Left lung (tissue), 4 donors: ENCODE measurements at regions not wholly inside any gene's neighbourhood (a gene's known extent, or its start where the extent isn't known, plus 50 kb on each side); places are given as distances from the start of the nearest gene placed in this dataset.

Experiments used
- ATAC-seq: fragments of 200-7000 bp; cut with Tn5 transposase; one replicate; pipeline ENCODE4 v1.9.1; 2020; ENCODE audit warnings: moderate library complexity
- DNase-seq, 4 donors: peaks; one replicate each; pipeline ENCODE4 v3.0.0-alpha.2; 2013 to 2020
- H3K27ac ChIP-seq, 2 donors: fragments of 200-600 bp; sonication (generic) in 1 of 2; one replicate each; pipeline versions ENCODE4 v1.5.0 to v1.8.0; 2020 to 2021
- H3K27me3 ChIP-seq, 2 donors: fragments of 200-600 bp; sonication (generic) in 1 of 2; one replicate each; pipeline versions ENCODE4 v1.5.0 to v1.8.0; 2020 to 2021
- H3K36me3 ChIP-seq, 2 donors: fragments of 200-600 bp; sonication (generic) in 1 of 2; one replicate each; pipeline versions ENCODE4 v1.5.0 to v1.8.0; 2020 to 2021
- H3K4me1 ChIP-seq, 2 donors: fragments of 200-600 bp; one replicate each; pipeline ENCODE4 v1.8.0; 2021
- H3K4me3 ChIP-seq, 2 donors: fragments of 200-600 bp; sonication (generic) in 1 of 2; one replicate each; pipeline versions ENCODE4 v1.5.0 to v1.8.0; 2020 to 2021; ENCODE audit warnings: mild to moderate bottlenecking in 1 of 2
- H3K9me3 ChIP-seq, 2 donors: fragments of 200-600 bp; sonication (generic) in 1 of 2; one replicate each; pipeline versions ENCODE4 v1.5.0 to v1.8.0; 2020 to 2021
- intact Hi-C, 2 donors: fragments of 100-400 bp; cut with DNase I; formaldehyde crosslinking; loops; one replicate each; pipeline versions ENCODE4 v1.11.2 to v1.14.2; 2022
- TF ChIP-seq, protein P1 (sequence below), 2 donors: fragments of 200-600 bp; sonication (generic) in 1 of 2; IDR thresholded peaks; one replicate each; pipeline versions ENCODE4 v1.5.0 to v1.8.0; 2021; ENCODE audit warnings: antibody characterized with exemption in 2 of 2
- donor health status: DM: no; HTN: yes; CAD: no.
- donor health status: DM: no; HTN: no; CAD: no.

DNA sequence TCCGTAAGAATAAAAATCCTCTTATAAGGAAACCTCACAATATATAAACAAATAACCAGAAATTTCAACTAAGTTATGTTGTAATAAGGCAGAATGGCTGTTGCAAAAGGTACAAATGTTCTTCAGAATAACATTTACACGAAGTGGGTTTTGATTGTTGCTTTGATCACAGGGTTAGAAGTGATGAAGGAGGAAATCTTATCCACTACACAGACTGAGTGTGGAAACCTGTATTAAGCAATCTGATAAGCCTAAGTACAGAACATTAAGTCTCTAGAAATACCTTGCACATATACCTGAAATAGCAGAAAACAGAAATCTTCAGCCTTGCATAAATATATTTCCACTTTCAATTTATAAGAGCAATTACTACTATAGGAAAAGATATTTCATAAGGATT, 251.9 kb downstream of the ETV1 start:
- H3K4me3 ChIP-seq, result no peak overlapping the region
- TF ChIP-seq, protein P1, sequence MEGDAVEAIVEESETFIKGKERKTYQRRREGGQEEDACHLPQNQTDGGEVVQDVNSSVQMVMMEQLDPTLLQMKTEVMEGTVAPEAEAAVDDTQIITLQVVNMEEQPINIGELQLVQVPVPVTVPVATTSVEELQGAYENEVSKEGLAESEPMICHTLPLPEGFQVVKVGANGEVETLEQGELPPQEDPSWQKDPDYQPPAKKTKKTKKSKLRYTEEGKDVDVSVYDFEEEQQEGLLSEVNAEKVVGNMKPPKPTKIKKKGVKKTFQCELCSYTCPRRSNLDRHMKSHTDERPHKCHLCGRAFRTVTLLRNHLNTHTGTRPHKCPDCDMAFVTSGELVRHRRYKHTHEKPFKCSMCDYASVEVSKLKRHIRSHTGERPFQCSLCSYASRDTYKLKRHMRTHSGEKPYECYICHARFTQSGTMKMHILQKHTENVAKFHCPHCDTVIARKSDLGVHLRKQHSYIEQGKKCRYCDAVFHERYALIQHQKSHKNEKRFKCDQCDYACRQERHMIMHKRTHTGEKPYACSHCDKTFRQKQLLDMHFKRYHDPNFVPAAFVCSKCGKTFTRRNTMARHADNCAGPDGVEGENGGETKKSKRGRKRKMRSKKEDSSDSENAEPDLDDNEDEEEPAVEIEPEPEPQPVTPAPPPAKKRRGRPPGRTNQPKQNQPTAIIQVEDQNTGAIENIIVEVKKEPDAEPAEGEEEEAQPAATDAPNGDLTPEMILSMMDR (IDR thresholded peaks at IDR 0.05), result no peak
- H3K27me3 ChIP-seq, result no peaks in the 10 kb centered on the region
- H3K36me3 ChIP-seq, result no peaks in the 10 kb centered on the region
- ATAC-seq (peak; percentile 71), DNase-seq (peak in 1 of 4 donors; percentile 36)
- H3K27ac ChIP-seq, result peak overlapping the region in 1 of 2 donors; percentile 62
- H3K9me3 ChIP-seq, result no peaks in the 10 kb centered on the region
- H3K4me1 ChIP-seq, result peaks cover 4 to 7% of the 10 kb centered on the region in 2 donors
- intact Hi-C loops, result no loop called here

DNA sequence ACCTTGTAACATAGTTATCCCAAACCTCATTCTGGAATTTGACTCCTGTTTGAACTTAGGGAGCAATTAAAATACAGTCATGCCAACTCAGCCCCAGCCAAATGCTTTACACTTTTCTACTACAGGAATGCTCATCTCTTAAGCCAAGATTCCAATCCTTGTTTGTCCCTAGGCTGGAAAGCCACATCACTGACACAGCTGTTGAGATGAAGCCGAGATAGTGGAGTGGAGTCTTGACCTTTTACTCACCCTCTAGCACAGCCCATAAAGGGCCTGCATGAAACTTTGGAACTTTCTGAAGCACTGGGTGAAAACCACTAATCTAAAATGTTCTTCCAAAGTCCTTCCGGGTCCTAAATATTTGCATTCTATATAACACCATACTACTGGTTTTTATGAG, 247.3 kb downstream of the ETV1 start:
- peaks cover 8 to 15% of the 10 kb centered on the region in 2 donors for H3K4me1 ChIP-seq
- DNase-seq, result peak in 2 of 4 donors; percentile 10 to 34
- no peaks in the 10 kb centered on the region for H3K27me3 ChIP-seq
- intact Hi-C loops, result no loop called here
- peak; percentile 84 for ATAC-seq
- H3K36me3 ChIP-seq, result no peaks in the 10 kb centered on the region
- TF ChIP-seq, protein P1 (IDR thresholded peaks at IDR 0.05), result no peak
- H3K4me3 ChIP-seq, result no peak overlapping the region
- peak overlapping the region in 1 of 2 donors; percentile 44 for H3K27ac ChIP-seq
- no peaks in the 10 kb centered on the region for H3K9me3 ChIP-seq

DNA sequence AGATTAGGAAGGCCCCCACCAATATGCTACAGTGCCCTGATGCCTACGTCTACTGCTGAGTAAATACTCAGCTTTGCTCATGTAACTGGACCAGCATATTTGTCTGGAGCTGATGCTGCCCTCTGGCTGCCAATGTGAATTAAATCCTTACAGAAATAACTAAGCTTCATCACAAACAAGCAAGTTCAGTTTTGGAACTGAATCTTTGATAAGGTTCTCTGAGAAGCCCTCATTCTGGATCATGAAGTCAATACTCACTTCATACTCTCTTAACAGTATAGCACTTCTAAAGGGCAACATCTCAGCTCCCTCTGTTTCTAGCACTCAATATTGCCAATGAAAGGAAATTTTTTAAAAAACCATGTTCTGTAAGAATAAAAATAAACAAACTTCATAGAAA, 246.7 kb downstream of the ETV1 start:
- Histone ChIP-seq H3K36me3 (no peaks in the 10 kb centered on the region), H3K27me3 (no peaks in the 10 kb centered on the region), H3K4me3 (no peak overlapping the region), H3K4me1 (peaks cover 8 to 15% of the 10 kb centered on the region in 2 donors), H3K9me3 (no peaks in the 10 kb centered on the region), H3K27ac (peak overlapping the region in 1 of 2 donors; percentile 44)
- intact Hi-C loops, result no loop called here
- DNase-seq, result peak in 3 of 4 donors; percentile 34 to 69 (median 41)
- ATAC-seq, result peak; percentile 93
- TF ChIP-seq, protein P1 (IDR thresholded peaks at IDR 0.05), result peak; percentile 17 to 40

DNA sequence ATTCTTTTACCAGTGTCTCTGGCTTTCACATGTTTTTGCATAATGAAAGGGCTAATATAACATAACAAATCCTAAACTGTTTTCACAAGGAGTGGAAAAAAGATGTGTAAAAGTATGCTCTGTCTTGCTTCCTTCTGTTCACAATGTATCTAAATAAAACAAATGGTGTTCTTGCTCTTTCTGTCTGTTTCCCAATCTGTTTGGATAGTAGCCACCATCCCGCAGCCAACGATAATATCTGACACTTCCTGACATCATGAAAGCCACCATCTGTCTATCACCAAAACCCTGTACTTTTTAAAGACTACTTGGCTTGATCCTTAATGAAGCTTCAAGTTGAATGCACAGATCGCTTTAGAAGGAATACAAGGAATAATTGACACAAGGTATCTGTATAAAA, 246.2 kb downstream of the ETV1 start:
- TF ChIP-seq, protein P1 (IDR thresholded peaks at IDR 0.05), result no peak
- H3K4me1 ChIP-seq, result peaks cover 8 to 12% of the 10 kb centered on the region in 2 donors
- DNase-seq (peak in 2 of 4 donors; percentile 53 to 67), ATAC-seq (no peak)
- peak overlapping the region in 1 of 2 donors; percentile 44 for H3K27ac ChIP-seq
- intact Hi-C loops, result no loop called here
- H3K4me3 ChIP-seq, result no peak overlapping the region
- H3K9me3 ChIP-seq, result no peaks in the 10 kb centered on the region
- no peaks in the 10 kb centered on the region for H3K36me3 ChIP-seq
- no peaks in the 10 kb centered on the region for H3K27me3 ChIP-seq

DNA sequence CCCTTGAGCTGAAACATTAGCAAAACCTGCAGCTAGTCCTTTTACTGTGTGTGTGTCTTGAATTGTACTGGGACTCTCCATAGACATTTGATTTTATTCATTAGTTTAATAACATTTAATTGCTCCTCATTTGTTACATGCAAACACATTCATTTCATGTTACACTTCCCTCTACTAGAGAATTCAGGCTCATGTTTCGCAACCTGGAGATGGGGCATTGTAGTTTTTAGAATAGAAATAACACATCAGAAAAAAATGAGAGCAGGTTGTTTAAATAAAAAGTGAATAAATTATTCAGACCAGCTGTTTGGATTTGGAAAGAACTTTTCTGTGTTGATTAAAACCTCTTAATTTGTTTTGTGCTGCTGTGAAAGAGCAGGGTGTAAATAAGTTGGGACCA, 243.9 kb downstream of the ETV1 start:
- DNase-seq (no peak), ATAC-seq (no peak)
- Histone ChIP-seq H3K27ac (no peak overlapping the region), H3K27me3 (no peaks in the 10 kb centered on the region), H3K9me3 (no peaks in the 10 kb centered on the region), H3K36me3 (no peaks in the 10 kb centered on the region), H3K4me1 (peaks cover 8 to 12% of the 10 kb centered on the region in 2 donors), H3K4me3 (no peak overlapping the region)
- TF ChIP-seq, protein P1 (IDR thresholded peaks at IDR 0.05), result no peak
- intact Hi-C loops, result no loop called here
